Thoracic aorta (tissue), 2 donors: ENCODE measurements at regions not wholly inside any gene's neighbourhood (a gene's known extent, or its start where the extent isn't known, plus 50 kb on each side); places are given as distances from the start of the nearest gene placed in this dataset.
"Not testable (repeated sequence)": the region's sequence is repeated elsewhere in the genome, so short reads cannot be mapped to it uniquely, and the experiment has no call there.

Source experiments
- ATAC-seq: fragments of 150-250 bp; one replicate; pipeline ENCODE4 v1.8.0; 2017; ENCODE audit warnings: low read depth; ENCODE audit not compliant: insufficient number of reproducible peaks, low FRiP score
- DNase-seq: peaks from one replicate; pipeline ENCODE4 v3.0.0-alpha.2; 2020; ENCODE audit warnings: low spot score
- H3K27ac ChIP-seq, 2 donors: fragments of 200-600 bp; sonication (generic); 1 replicate in 1 of 2; 2 replicates in 1 of 2; pipeline ENCODE4 v1.5.1; 2016; ENCODE audit warnings: mild to moderate bottlenecking in 2 of 2, moderate library complexity in 2 of 2
- H3K27me3 ChIP-seq: fragments of 200-600 bp; sonication (generic); replicated peaks from 2 replicates; pipeline ENCODE4 v1.6.0; 2016; ENCODE audit warnings: mild to moderate bottlenecking; ENCODE audit not compliant: insufficient read depth
- H3K36me3 ChIP-seq: fragments of 200-600 bp; sonication (generic); one replicate; pipeline ENCODE4 v1.5.1; 2016
- H3K4me1 ChIP-seq, 2 donors: fragments of 200-600 bp; sonication (generic); 1 replicate in 1 of 2; 2 replicates in 1 of 2; pipeline versions ENCODE4 v1.5.1 to v1.6.0; 2016; ENCODE audit warnings: low read depth in 2 of 2, mild to moderate bottlenecking in 1 of 2; ENCODE audit not compliant: control insufficient read depth in 1 of 2
- H3K4me3 ChIP-seq: fragments of 200-600 bp; sonication (generic); 2 replicates; pipeline ENCODE4 v1.5.1; 2016; ENCODE audit warnings: mild to moderate bottlenecking
- H3K9me3 ChIP-seq: fragments of 200-600 bp; sonication (generic); 2 replicates; pipeline ENCODE4 v1.5.1; 2016
- TF ChIP-seq, protein P1 (sequence below): fragments of 200-600 bp; sonication (generic); IDR thresholded peaks from one replicate; pipeline ENCODE4 v1.5.1; 2019; ENCODE audit warnings: antibody characterized with exemption

- no peaks in the 10 kb centered on the region for H3K36me3 ChIP-seq
- H3K27me3 ChIP-seq: no peaks in the 10 kb centered on the region
- peaks cover 6 to 16% of the 10 kb centered on the region in 2 donors for H3K4me1 ChIP-seq
- no peak for ATAC-seq
- TF ChIP-seq, protein P1, sequence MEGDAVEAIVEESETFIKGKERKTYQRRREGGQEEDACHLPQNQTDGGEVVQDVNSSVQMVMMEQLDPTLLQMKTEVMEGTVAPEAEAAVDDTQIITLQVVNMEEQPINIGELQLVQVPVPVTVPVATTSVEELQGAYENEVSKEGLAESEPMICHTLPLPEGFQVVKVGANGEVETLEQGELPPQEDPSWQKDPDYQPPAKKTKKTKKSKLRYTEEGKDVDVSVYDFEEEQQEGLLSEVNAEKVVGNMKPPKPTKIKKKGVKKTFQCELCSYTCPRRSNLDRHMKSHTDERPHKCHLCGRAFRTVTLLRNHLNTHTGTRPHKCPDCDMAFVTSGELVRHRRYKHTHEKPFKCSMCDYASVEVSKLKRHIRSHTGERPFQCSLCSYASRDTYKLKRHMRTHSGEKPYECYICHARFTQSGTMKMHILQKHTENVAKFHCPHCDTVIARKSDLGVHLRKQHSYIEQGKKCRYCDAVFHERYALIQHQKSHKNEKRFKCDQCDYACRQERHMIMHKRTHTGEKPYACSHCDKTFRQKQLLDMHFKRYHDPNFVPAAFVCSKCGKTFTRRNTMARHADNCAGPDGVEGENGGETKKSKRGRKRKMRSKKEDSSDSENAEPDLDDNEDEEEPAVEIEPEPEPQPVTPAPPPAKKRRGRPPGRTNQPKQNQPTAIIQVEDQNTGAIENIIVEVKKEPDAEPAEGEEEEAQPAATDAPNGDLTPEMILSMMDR: no peak
- H3K9me3 ChIP-seq: no peaks in the 10 kb centered on the region
- DNase-seq: no peak
- H3K4me3 ChIP-seq: no peak overlapping the region
- no peak overlapping the region for H3K27ac ChIP-seq
Observed at GRCh38 chr11:115607621-115608221, 103.5 kb upstream of the CADM1 start.

- ATAC-seq: no peak
- H3K27me3 ChIP-seq: no peaks in the 10 kb centered on the region
- no peak overlapping the region for H3K27ac ChIP-seq
- H3K36me3 ChIP-seq: no peaks in the 10 kb centered on the region
- peaks cover 6 to 16% of the 10 kb centered on the region in 2 donors for H3K4me1 ChIP-seq
- DNase-seq: no peak
- H3K9me3 ChIP-seq: no peaks in the 10 kb centered on the region
- TF ChIP-seq, protein P1: no peak
- peak overlapping the region; percentile 26 for H3K4me3 ChIP-seq
Observed at GRCh38 chr11:115606498-115607220, 102.4 kb upstream of the CADM1 start.

- Histone ChIP-seq H3K4me3 (no peak overlapping the region), H3K27me3 (no peaks in the 10 kb centered on the region), H3K9me3 (no peaks in the 10 kb centered on the region), H3K27ac (no peak overlapping the region), H3K4me1 (peaks cover 6 to 16% of the 10 kb centered on the region in 2 donors), H3K36me3 (no peaks in the 10 kb centered on the region)
- DNase-seq (no peak), ATAC-seq (no peak)
- TF ChIP-seq, protein P1: no peak
Observed at GRCh38 chr11:115605871-115606497, 101.8 kb upstream of the CADM1 start.

DNA sequence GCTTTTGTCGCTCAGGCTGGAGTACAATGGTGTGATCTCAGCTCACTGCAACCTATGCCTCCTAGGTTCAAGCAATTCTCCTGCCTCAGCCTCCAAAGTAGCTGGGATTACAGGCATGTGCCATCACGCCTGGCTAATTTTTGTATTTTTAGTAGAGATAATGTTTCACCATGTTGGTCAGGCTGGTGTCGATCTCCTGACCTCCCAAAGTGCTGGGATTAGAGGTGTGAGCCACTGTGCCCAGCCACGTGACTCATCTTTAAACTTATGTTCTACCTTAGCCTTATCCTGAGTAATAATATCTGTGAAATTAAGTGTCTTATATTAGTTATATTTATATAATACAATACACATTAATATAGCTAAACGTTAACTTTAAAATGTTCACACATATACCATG lies 101.2 kb upstream of the CADM1 start:
- not testable (repeated sequence) for H3K36me3 ChIP-seq, ATAC-seq, H3K4me3 ChIP-seq, DNase-seq, H3K27me3 ChIP-seq, H3K9me3 ChIP-seq, H3K27ac ChIP-seq
- peaks cover 6 to 16% of the 10 kb centered on the region in 2 donors for H3K4me1 ChIP-seq

GRCh38 chr11:115599125-115599524 lies 94.9 kb upstream of the CADM1 start:
- no peak overlapping the region for H3K4me3 ChIP-seq
- no peaks in the 10 kb centered on the region for H3K36me3 ChIP-seq
- ATAC-seq (no peak), DNase-seq (no peak)
- H3K27ac ChIP-seq: no peak overlapping the region
- no peaks in the 10 kb centered on the region for H3K9me3 ChIP-seq
- no peaks in the 10 kb centered on the region for H3K27me3 ChIP-seq
- no peaks in the 10 kb centered on the region for H3K4me1 ChIP-seq
- TF ChIP-seq, protein P1: no peak
